CD4-positive, alpha-beta memory T cell (primary cell): ENCODE measurements at regions not wholly inside any gene's neighbourhood (a gene's known extent, or its start where the extent isn't known, plus 50 kb on each side); places are given as distances from the start of the nearest gene placed in this dataset.

Experiments
- CTCF ChIA-PET: fragments of 350-600 bp; sonication (Branson Sonifier 250); formaldehyde crosslinking; loops from one replicate; lab custom pipeline; 2021; ENCODE audit warnings: inconsistent platforms; ENCODE audit not compliant: partially characterized antibody; lab: Charles Lee
- POLR2A ChIA-PET: fragments of 350-600 bp; sonication (Branson Sonifier 250); formaldehyde crosslinking; loops from one replicate; lab custom pipeline; 2021; ENCODE audit not compliant: partially characterized antibody; lab: Charles Lee
- DNase-seq, 5 donors: peaks; one replicate each; pipeline versions ENCODE4 v3.0.0 to v3.0.0-alpha.2; 2020 to 2022; ENCODE audit warnings: mixed read lengths in 1 of 5
- H3K27ac ChIP-seq: one replicate; pipeline ENCODE4 v1.7.0; 2013; ENCODE audit warnings: low read depth, low read length
- H3K27me3 ChIP-seq: 2 replicates; pipeline ENCODE4 v1.7.0; 2013; ENCODE audit warnings: mild to moderate bottlenecking, low read length, moderate library complexity; ENCODE audit not compliant: insufficient read depth
- H3K36me3 ChIP-seq: 2 replicates; pipeline ENCODE4 v1.7.0; 2013; ENCODE audit warnings: mild to moderate bottlenecking, low read length, moderate library complexity; ENCODE audit not compliant: insufficient read depth
- H3K4me1 ChIP-seq: 2 replicates; pipeline ENCODE4 v1.7.0; 2013; ENCODE audit warnings: mild to moderate bottlenecking, low read length, moderate library complexity; ENCODE audit not compliant: insufficient read depth
- H3K4me3 ChIP-seq, 2 donors: one replicate each; pipeline ENCODE4 v1.7.0; 2013; ENCODE audit warnings: low read length in 2 of 2, mild to moderate bottlenecking in 1 of 2
- H3K9me3 ChIP-seq, 2 donors: one replicate each; pipeline ENCODE4 v1.7.0; 2013; ENCODE audit warnings: low read length in 2 of 2, control low read depth in 1 of 2; ENCODE audit not compliant: control insufficient read depth in 1 of 2
- H3K27ac Mint-ChIP-seq, 7 donors: one replicate each; pipeline ENCODE4 v1.8.0; 2020 to 2021; ENCODE audit warnings: mixed read lengths in 7 of 7, mild to moderate bottlenecking in 6 of 7, inconsistent platforms in 3 of 7, moderate library complexity in 3 of 7
- H3K27me3 Mint-ChIP-seq, 2 donors: one replicate each; pipeline ENCODE4 v1.8.0; 2020 to 2021; ENCODE audit warnings: mixed read lengths in 2 of 2
- H3K36me3 Mint-ChIP-seq, 2 donors: one replicate each; pipeline ENCODE4 v1.8.0; 2020 to 2021; ENCODE audit warnings: mixed read lengths in 2 of 2, inconsistent platforms in 1 of 2, mild to moderate bottlenecking in 1 of 2
- H3K4me1 Mint-ChIP-seq, 4 donors: one replicate each; pipeline ENCODE4 v1.8.0; 2020 to 2021; ENCODE audit warnings: mixed read lengths in 4 of 4, mild to moderate bottlenecking in 1 of 4
- H3K4me3 Mint-ChIP-seq, 8 donors: one replicate each; pipeline ENCODE4 v1.8.0; 2020 to 2021; ENCODE audit warnings: mixed read lengths in 8 of 8, mild to moderate bottlenecking in 7 of 8, moderate library complexity in 6 of 8, inconsistent platforms in 3 of 8
- H3K9me3 Mint-ChIP-seq, 8 donors: one replicate each; pipeline ENCODE4 v1.8.0; 2020 to 2021; ENCODE audit warnings: mixed read lengths in 8 of 8, mild to moderate bottlenecking in 5 of 8, inconsistent platforms in 3 of 8, moderate library complexity in 1 of 8
- intact Hi-C: fragments of 100-400 bp; cut with micrococcal nuclease; formaldehyde crosslinking; loops from one replicate; pipeline ENCODE4 v1.15.1; 2023

- Mint-ChIP-seq H3K4me3 (no peak overlapping the region), H3K27ac (no peak overlapping the region), H3K4me1 (no peaks in the 10 kb centered on the region), H3K27me3 (no peaks in the 10 kb centered on the region), H3K36me3 (no peaks in the 10 kb centered on the region), H3K9me3 (peaks cover 0 to 9% (median 0%) of the 10 kb centered on the region in 8 donors)
- DNase-seq: no peak
- no peaks in the 10 kb centered on the region for H3K4me1 ChIP-seq
- H3K9me3 ChIP-seq: no peaks in the 10 kb centered on the region
- no peaks in the 10 kb centered on the region for H3K27me3 ChIP-seq
- POLR2A ChIA-PET: no interaction called here
- intact Hi-C loops: no loop called here
- CTCF ChIA-PET: no interaction called here
- no peak overlapping the region for H3K4me3 ChIP-seq
- no peaks in the 10 kb centered on the region for H3K36me3 ChIP-seq
- H3K27ac ChIP-seq: no peak overlapping the region
Measured at GRCh38 chr2:193868132-193868531, 1673.4 kb upstream of the TMEFF2 start.

DNA sequence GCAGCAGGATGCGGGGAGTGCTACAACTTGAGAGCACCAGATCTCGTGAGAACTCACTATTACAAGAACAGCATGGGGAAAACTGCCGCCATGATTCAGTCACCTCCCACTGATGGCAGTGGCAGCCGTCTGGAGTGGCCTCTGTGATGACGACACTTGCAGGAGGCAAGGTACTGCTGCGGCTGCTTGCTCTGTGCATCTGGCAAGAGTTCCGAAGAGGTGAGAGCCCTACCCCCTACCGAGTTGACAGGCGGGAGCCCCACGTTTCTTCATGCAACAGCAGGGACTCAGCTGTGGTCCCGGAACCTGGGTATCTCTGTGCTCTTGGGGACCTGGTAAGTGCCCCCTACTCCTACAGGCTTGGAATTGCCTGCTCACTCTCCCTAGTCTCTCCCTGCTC, 1672.7 kb upstream of the TMEFF2 start:
- Histone ChIP-seq H3K27ac (no peak overlapping the region), H3K27me3 (no peaks in the 10 kb centered on the region), H3K36me3 (no peaks in the 10 kb centered on the region), H3K4me1 (no peaks in the 10 kb centered on the region), H3K4me3 (no peak overlapping the region), H3K9me3 (no peaks in the 10 kb centered on the region)
- Mint-ChIP-seq H3K4me3 (no peak overlapping the region), H3K27ac (no peak overlapping the region), H3K9me3 (peaks cover 0 to 9% (median 0%) of the 10 kb centered on the region in 8 donors), H3K27me3 (no peaks in the 10 kb centered on the region), H3K36me3 (no peaks in the 10 kb centered on the region), H3K4me1 (no peaks in the 10 kb centered on the region)
- DNase-seq: no peak
- intact Hi-C loops: no loop called here
- ChIA-PET CTCF (no interaction called here), POLR2A (no interaction called here)

GRCh38 chr2:193861557-193861956, 1666.8 kb upstream of the TMEFF2 start:
- no peaks in the 10 kb centered on the region for H3K4me1 Mint-ChIP-seq
- ChIA-PET POLR2A (no interaction called here), CTCF (no interaction called here)
- H3K4me3 ChIP-seq: no peak overlapping the region
- no peak overlapping the region for H3K27ac ChIP-seq
- intact Hi-C loops: no loop called here
- H3K27me3 ChIP-seq: no peaks in the 10 kb centered on the region
- H3K4me1 ChIP-seq: no peaks in the 10 kb centered on the region
- no peak overlapping the region for H3K4me3 Mint-ChIP-seq
- no peak for DNase-seq
- H3K9me3 Mint-ChIP-seq: peaks cover 0 to 3% (median 0%) of the 10 kb centered on the region in 8 donors
- H3K36me3 Mint-ChIP-seq: no peaks in the 10 kb centered on the region
- no peaks in the 10 kb centered on the region for H3K9me3 ChIP-seq
- no peak overlapping the region for H3K27ac Mint-ChIP-seq
- H3K36me3 ChIP-seq: no peaks in the 10 kb centered on the region
- no peaks in the 10 kb centered on the region for H3K27me3 Mint-ChIP-seq

- no peak overlapping the region for H3K27ac ChIP-seq
- H3K4me3 Mint-ChIP-seq: no peak overlapping the region
- CTCF ChIA-PET: no interaction called here
- no peaks in the 10 kb centered on the region for H3K4me1 ChIP-seq
- no peaks in the 10 kb centered on the region for H3K27me3 Mint-ChIP-seq
- H3K36me3 ChIP-seq: no peaks in the 10 kb centered on the region
- no peak overlapping the region for H3K4me3 ChIP-seq
- no peaks in the 10 kb centered on the region for H3K4me1 Mint-ChIP-seq
- no peaks in the 10 kb centered on the region for H3K9me3 ChIP-seq
- DNase-seq: no peak
- H3K9me3 Mint-ChIP-seq: peaks cover 0 to 4% (median 0%) of the 10 kb centered on the region in 8 donors
- no peaks in the 10 kb centered on the region for H3K36me3 Mint-ChIP-seq
- intact Hi-C loops: no loop called here
- H3K27me3 ChIP-seq: no peaks in the 10 kb centered on the region
- no peak overlapping the region for H3K27ac Mint-ChIP-seq
- POLR2A ChIA-PET: no interaction called here
Measured at GRCh38 chr2:193847991-193848390, 1653.3 kb upstream of the TMEFF2 start.

- H3K9me3 Mint-ChIP-seq: peaks cover 0 to 4% (median 0%) of the 10 kb centered on the region in 8 donors
- no peaks in the 10 kb centered on the region for H3K36me3 ChIP-seq
- no peaks in the 10 kb centered on the region for H3K36me3 Mint-ChIP-seq
- H3K27ac Mint-ChIP-seq: no peak overlapping the region
- no peak overlapping the region for H3K4me3 ChIP-seq
- H3K27me3 Mint-ChIP-seq: no peaks in the 10 kb centered on the region
- no peaks in the 10 kb centered on the region for H3K9me3 ChIP-seq
- no peak for DNase-seq
- CTCF ChIA-PET: no interaction called here
- no peaks in the 10 kb centered on the region for H3K27me3 ChIP-seq
- no peak overlapping the region for H3K27ac ChIP-seq
- H3K4me1 ChIP-seq: no peaks in the 10 kb centered on the region
- no peaks in the 10 kb centered on the region for H3K4me1 Mint-ChIP-seq
- POLR2A ChIA-PET: no interaction called here
- intact Hi-C loops: no loop called here
- no peak overlapping the region for H3K4me3 Mint-ChIP-seq
Measured at GRCh38 chr2:193847130-193847529, 1652.4 kb upstream of the TMEFF2 start.

DNA sequence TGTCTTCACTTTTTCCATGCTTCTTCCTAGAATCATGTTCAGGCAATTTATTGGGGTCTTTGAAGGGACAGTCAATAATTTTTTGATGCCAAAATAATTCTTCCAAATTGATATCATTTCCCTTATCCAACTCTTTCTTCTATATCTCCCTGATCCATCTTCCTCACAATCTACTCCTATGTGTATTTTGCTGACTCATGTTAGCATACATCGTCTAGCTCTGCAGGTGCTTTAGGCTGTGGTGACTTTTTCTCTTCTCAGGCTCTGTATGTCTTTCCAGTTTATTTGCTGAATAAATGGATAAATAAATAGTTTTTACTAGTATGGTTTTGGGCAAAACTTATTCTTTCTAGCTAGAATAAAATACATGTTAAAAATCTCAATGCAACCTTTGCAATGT, 1650.9 kb upstream of the TMEFF2 start:
- H3K4me1 Mint-ChIP-seq: no peaks in the 10 kb centered on the region
- no peak overlapping the region for H3K27ac Mint-ChIP-seq
- Histone ChIP-seq H3K27me3 (no peaks in the 10 kb centered on the region), H3K9me3 (no peaks in the 10 kb centered on the region), H3K36me3 (no peaks in the 10 kb centered on the region), H3K4me1 (no peaks in the 10 kb centered on the region), H3K4me3 (no peak overlapping the region), H3K27ac (no peak overlapping the region)
- H3K4me3 Mint-ChIP-seq: no peak overlapping the region
- H3K9me3 Mint-ChIP-seq: peaks cover 0 to 4% (median 0%) of the 10 kb centered on the region in 8 donors
- POLR2A ChIA-PET: no interaction called here
- intact Hi-C loops: no loop called here
- no peak for DNase-seq
- H3K27me3 Mint-ChIP-seq: no peaks in the 10 kb centered on the region
- CTCF ChIA-PET: no interaction called here
- no peaks in the 10 kb centered on the region for H3K36me3 Mint-ChIP-seq

- intact Hi-C loops: no loop called here
- no peaks in the 10 kb centered on the region for H3K36me3 Mint-ChIP-seq
- H3K27ac Mint-ChIP-seq: no peak overlapping the region
Measured at GRCh38 chr2:193843675-193844074, 1648.9 kb upstream of the TMEFF2 start.

More at GRCh38 chr2:193843675-193844074, 1648.9 kb upstream of the TMEFF2 start:
- Histone ChIP-seq H3K27ac (no peak overlapping the region), H3K9me3 (no peaks in the 10 kb centered on the region), H3K36me3 (no peaks in the 10 kb centered on the region), H3K4me1 (no peaks in the 10 kb centered on the region), H3K4me3 (no peak overlapping the region), H3K27me3 (no peaks in the 10 kb centered on the region)
- peaks cover 0 to 4% (median 0%) of the 10 kb centered on the region in 8 donors for H3K9me3 Mint-ChIP-seq
- H3K4me1 Mint-ChIP-seq: no peaks in the 10 kb centered on the region
- ChIA-PET CTCF (no interaction called here), POLR2A (no interaction called here)
- no peak overlapping the region for H3K4me3 Mint-ChIP-seq
- no peaks in the 10 kb centered on the region for H3K27me3 Mint-ChIP-seq
- no peak for DNase-seq
